ENCODE measurements at regions not wholly inside any gene's neighbourhood (a gene's known extent, or its start where the extent isn't known, plus 50 kb on each side); places are given as distances from the start of the nearest gene placed in this dataset.
"Not testable (repeated sequence)": the region's sequence is repeated elsewhere in the genome, so short reads cannot be mapped to it uniquely, and the experiment has no call there.

GRCh38 chr14:89743828-89744227 lies 210.7 kb downstream of the EFCAB11 start:
- Histone ChIP-seq H3K4me3 (no peak overlapping the region), H3K27ac (no peak overlapping the region), H3K36me3 (no peaks in the 10 kb centered on the region), H3K27me3 (no peaks in the 10 kb centered on the region), H3K4me1 (no peaks in the 10 kb centered on the region), H3K9me3 (no peaks in the 10 kb centered on the region)
- TF ChIP-seq CTCF (IDR thresholded peaks at IDR 0.05) (no peak), POLR2A (IDR thresholded peaks at IDR 0.05) (no peak), EP300 (IDR thresholded peaks at IDR 0.05) (no peak)
- no peak for DNase-seq (ENCODE audit: low spot score in 2 of 2)
- 72 to 79% methylated on average over 6 of the region's 6 CpGs for WGBS, 2 donors

GRCh38 chr14:89740241-89740640 lies 214.3 kb downstream of the EFCAB11 start:
- Histone ChIP-seq H3K27me3 (no peaks in the 10 kb centered on the region), H3K4me1 (no peaks in the 10 kb centered on the region), H3K27ac (no peak overlapping the region), H3K36me3 (no peaks in the 10 kb centered on the region), H3K4me3 (no peak overlapping the region), H3K9me3 (no peaks in the 10 kb centered on the region)
- 78 to 81% methylated on average over 3 of the region's 3 CpGs for WGBS, 2 donors
- TF ChIP-seq EP300 (IDR thresholded peaks at IDR 0.05) = no peak
- TF ChIP-seq POLR2A (IDR thresholded peaks at IDR 0.05) = no peak
- no peak for DNase-seq (ENCODE audit: low spot score in 2 of 2)

- Histone ChIP-seq H3K9me3 (peaks cover 0 to 21% (median 3%) of the 10 kb centered on the region in 4 donors), H3K36me3 (no peaks in the 10 kb centered on the region), H3K27ac (no peak overlapping the region), H3K4me1 (no peaks in the 10 kb centered on the region), H3K4me3 (no peak overlapping the region), H3K27me3 (no peaks in the 10 kb centered on the region)
- no peak for TF ChIP-seq EP300 (IDR thresholded peaks at IDR 0.05)
- TF ChIP-seq POLR2A (IDR thresholded peaks at IDR 0.05) = no peak
- no peak for TF ChIP-seq CTCF (IDR thresholded peaks at IDR 0.05)
- DNase-seq (ENCODE audit: low spot score in 2 of 2) = no peak
- WGBS, 2 donors = 66 to 70% methylated on average over 4 of the region's 4 CpGs
Measured at GRCh38 chr14:89736881-89737280, 217.6 kb downstream of the EFCAB11 start.

DNA sequence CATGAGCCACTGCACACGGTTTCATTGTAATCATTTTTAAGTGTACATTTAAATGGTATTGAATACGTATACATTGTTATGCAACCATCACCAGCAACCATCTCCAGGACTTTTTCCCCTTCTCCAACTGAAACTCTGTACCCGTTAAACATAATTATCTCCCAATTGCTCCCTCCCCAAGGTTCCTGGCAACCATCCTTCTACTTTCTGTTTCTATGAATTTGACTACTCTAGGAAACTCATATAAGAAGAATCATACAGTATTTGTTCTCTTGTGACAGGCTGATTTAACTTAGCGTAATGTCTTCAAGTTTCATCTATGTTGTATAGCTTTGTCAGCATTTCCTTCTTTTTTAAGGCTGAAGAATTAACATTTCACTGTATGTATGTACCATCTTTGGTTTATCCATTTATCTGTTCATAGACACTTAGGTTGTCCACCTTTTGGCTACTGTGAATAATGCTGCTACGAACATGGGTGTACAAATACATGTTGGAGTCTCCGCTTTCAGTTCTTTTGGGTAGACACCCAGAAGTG lies 223.1 kb downstream of the EFCAB11 start:
- no peak for TF ChIP-seq EP300 (IDR thresholded peaks at IDR 0.05)
- TF ChIP-seq POLR2A (IDR thresholded peaks at IDR 0.05) = no peak
- no peak for TF ChIP-seq CTCF (IDR thresholded peaks at IDR 0.05)
- no peaks in the 10 kb centered on the region for H3K27me3 ChIP-seq
- no peak for DNase-seq (ENCODE audit: low spot score in 2 of 2)
- H3K27ac ChIP-seq = no peak overlapping the region
- WGBS, 2 donors = 90 to 91% methylated on average over 6 of the region's 6 CpGs
- H3K4me3 ChIP-seq = no peak overlapping the region
- H3K36me3 ChIP-seq = no peaks in the 10 kb centered on the region
- no peaks in the 10 kb centered on the region for H3K4me1 ChIP-seq
- peaks cover 0 to 22% (median 3%) of the 10 kb centered on the region in 4 donors for H3K9me3 ChIP-seq

GRCh38 chr14:89730687-89731086 lies 223.8 kb downstream of the EFCAB11 start:
- no peak overlapping the region for H3K27ac ChIP-seq
- H3K27me3 ChIP-seq = no peaks in the 10 kb centered on the region
- H3K36me3 ChIP-seq = no peaks in the 10 kb centered on the region
- TF ChIP-seq POLR2A (IDR thresholded peaks at IDR 0.05) (no peak), CTCF (IDR thresholded peaks at IDR 0.05) (no peak), EP300 (IDR thresholded peaks at IDR 0.05) (no peak)
- H3K9me3 ChIP-seq = peaks cover 0 to 22% (median 3%) of the 10 kb centered on the region in 4 donors
- no peak overlapping the region for H3K4me3 ChIP-seq
- 65 to 75% methylated on average over 5 of the region's 5 CpGs for WGBS, 2 donors
- H3K4me1 ChIP-seq = no peaks in the 10 kb centered on the region
- no peak for DNase-seq (ENCODE audit: low spot score in 2 of 2)

DNA sequence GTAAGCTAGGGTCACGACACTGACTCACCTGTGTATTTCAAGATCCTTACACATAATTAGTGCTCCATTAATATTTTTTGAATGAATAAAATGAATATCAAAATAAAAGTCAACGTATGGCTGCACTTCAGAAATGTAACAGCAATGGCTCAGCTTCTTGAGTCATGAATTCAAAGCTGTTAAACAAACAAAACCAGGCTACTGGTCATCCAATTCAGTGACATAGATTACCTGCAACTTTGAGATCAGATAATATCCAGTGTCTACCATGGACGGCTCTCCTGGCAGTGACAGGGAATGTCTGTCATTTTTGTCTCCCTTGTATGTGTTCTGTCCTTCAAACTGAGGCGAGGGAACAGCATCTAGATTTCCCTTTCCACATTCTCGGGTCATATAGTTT lies 225.6 kb downstream of the EFCAB11 start:
- Histone ChIP-seq H3K27me3 (no peaks in the 10 kb centered on the region), H3K9me3 (peaks cover 0 to 18% (median 2%) of the 10 kb centered on the region in 4 donors), H3K27ac (no peak overlapping the region), H3K4me3 (no peak overlapping the region), H3K36me3 (no peaks in the 10 kb centered on the region), H3K4me1 (peaks cover 0 to 8% (median under 1%) of the 10 kb centered on the region in 4 donors)
- TF ChIP-seq POLR2A (IDR thresholded peaks at IDR 0.05) = no peak
- TF ChIP-seq EP300 (IDR thresholded peaks at IDR 0.05) = no peak
- no peak for TF ChIP-seq CTCF (IDR thresholded peaks at IDR 0.05)
- DNase-seq (ENCODE audit: low spot score in 2 of 2) = no peak
- 88 to 92% methylated on average over 5 of the region's 5 CpGs for WGBS, 2 donors

DNA sequence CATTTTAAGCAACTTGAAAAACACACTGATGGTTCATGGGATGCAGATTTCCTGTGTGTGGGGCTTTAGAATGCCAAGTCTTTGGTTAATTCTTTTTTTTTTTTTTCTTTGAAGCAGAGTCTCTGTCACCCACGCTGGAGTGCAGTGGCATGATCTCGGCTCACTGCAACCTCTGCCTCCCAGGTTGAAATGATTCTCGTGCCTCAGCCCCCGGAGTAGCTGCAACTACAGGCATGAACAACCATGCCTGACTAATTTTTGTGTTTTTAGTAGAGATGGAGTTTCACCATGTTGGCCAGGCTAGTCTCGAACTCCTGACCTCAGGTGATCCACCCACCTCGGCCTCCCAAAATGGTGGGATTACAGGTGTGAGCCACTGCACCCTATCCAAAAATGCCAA lies 228.3 kb downstream of the EFCAB11 start:
- WGBS, 2 donors = 85 to 88% methylated on average over 6 of the region's 6 CpGs
- H3K27me3 ChIP-seq; DNase-seq (ENCODE audit: low spot score in 2 of 2); H3K4me3 ChIP-seq; H3K27ac ChIP-seq; H3K9me3 ChIP-seq; H3K36me3 ChIP-seq: not testable (repeated sequence)
- peaks cover 0 to 14% (median 7%) of the 10 kb centered on the region in 4 donors for H3K4me1 ChIP-seq

Measured in tibial nerve (tissue), 4 donors.